Cardiac fibroblast (primary cell): ENCODE measurements at regions not wholly inside any gene's neighbourhood (a gene's known extent, or its start where the extent isn't known, plus 50 kb on each side); places are given as distances from the start of the nearest gene placed in this dataset.
A peak's percentile ranks its signal among the peaks of the same experiment; 100 is the strongest.

Source experiments
- DNase-seq, 2 donors: peaks; one replicate each; pipeline versions ENCODE4 v3.0.0 to v3.0.0-alpha.2; 2010; ENCODE audit warnings: low read depth in 2 of 2
- H3K4me3 ChIP-seq, 2 donors: replicated peaks in 1 of 2; 1 replicate in 1 of 2; 2 replicates in 1 of 2; pipeline ENCODE4 v1.5.1; 2011; ENCODE audit warnings: low read depth in 2 of 2, low read length in 2 of 2, mild to moderate bottlenecking in 2 of 2, moderate library complexity in 1 of 2
- TF ChIP-seq, protein P1 (sequence below): IDR thresholded peaks from one replicate; pipeline ENCODE4 v1.5.1; 2011; ENCODE audit warnings: low read depth, mild to moderate bottlenecking, low read length, inconsistent platforms

DNA sequence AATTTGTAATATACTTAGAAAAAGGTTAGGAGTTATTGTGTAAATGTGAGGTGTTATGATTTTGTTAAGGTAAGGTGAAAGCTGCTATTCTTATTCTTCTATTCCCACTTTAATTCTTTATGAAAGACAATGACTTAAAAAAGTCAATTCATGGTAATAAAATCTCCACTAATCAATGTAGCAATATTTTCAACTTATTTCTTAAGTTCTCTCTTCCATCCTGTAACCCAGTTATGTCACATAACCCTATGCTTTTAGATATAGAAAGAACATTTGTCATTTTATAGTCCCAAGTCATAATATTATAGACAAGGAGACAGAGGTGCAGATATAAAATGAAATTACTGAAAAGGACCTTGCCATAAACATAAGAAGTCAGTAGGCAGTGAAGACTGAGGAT, 157.9 kb upstream of the SLC7A11 start:
- no peak overlapping the region for H3K4me3 ChIP-seq
- TF ChIP-seq, protein P1, sequence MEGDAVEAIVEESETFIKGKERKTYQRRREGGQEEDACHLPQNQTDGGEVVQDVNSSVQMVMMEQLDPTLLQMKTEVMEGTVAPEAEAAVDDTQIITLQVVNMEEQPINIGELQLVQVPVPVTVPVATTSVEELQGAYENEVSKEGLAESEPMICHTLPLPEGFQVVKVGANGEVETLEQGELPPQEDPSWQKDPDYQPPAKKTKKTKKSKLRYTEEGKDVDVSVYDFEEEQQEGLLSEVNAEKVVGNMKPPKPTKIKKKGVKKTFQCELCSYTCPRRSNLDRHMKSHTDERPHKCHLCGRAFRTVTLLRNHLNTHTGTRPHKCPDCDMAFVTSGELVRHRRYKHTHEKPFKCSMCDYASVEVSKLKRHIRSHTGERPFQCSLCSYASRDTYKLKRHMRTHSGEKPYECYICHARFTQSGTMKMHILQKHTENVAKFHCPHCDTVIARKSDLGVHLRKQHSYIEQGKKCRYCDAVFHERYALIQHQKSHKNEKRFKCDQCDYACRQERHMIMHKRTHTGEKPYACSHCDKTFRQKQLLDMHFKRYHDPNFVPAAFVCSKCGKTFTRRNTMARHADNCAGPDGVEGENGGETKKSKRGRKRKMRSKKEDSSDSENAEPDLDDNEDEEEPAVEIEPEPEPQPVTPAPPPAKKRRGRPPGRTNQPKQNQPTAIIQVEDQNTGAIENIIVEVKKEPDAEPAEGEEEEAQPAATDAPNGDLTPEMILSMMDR: no peak
- DNase-seq: no peak

DNA sequence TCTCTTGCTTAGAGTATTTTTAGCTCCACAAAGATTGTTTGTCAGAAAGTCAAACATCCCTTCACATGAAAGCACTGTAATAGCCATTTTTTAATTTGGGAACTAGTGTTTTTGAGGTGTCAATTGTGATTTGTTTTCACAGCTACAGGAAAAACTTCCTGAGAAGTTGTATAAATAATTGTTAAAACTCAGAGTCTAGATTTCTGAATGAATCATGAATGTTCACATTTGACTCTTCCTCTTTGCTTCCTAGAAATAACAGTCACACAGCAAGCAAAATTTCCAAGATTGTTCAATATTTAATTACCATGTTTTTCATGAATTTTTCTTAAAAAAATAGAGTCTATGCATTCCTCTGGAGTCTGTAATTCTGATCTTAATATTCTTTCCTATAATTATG, 156.9 kb upstream of the SLC7A11 start:
- TF ChIP-seq, protein P1: no peak
- DNase-seq: peak in 1 of 2 donors; percentile 18
- no peak overlapping the region for H3K4me3 ChIP-seq

DNA sequence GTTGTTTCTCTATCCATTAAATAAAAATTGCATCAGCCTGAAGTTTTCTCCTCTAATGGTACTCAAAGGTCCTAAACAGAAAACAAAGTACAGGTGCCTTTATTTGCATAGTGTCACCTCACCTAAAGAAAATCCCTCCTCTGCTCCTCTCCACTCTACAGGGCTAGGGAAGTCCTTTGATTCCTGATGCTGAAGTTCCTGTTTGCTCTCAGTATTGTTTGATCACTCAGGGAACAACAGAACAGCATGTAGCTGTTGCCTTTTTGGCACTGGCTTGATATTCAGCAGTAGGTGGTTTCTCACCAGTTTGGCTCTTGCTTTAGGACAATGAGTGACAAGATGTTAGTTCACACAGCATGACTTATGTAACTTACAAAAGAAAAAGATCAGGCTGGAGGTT, 156.2 kb upstream of the SLC7A11 start:
- DNase-seq: peak; percentile 6 to 30
- TF ChIP-seq, protein P1: no peak
- H3K4me3 ChIP-seq: no peak overlapping the region

DNA sequence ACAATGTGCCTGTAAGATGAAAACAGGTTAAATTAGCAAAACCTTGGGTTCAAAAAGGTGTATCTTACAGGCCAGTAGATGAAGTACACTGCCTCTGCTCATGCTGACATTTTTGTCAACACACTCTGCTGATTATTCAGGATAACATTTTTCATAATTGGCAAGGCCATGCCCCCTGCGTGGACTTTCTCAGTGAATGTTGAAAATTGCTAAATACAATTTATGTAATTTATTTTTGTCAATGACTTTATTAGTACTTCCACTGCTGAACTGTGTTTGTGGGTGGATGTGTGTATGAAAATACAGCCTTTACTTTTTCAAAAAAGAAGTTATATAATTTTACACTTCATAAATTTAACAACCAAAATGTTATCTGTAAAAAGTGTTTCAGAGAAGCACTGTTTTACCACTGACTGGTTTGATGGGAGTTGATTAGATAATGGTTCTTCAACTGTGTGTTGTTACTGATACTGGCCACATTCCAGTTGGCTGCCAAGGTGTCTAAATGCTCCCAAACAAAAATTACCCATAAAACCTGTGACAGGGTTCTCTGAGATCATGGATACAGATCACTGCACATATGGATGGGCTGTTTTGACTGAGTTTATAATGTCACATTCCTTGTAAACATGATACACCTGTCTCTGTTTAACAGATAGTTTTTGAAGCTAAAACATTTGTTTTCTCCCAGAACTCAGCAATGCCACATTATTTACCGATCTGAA, 151.9 kb upstream of the SLC7A11 start:
- H3K4me3 ChIP-seq: no peak overlapping the region
- no peak for DNase-seq
- TF ChIP-seq, protein P1: no peak

DNA sequence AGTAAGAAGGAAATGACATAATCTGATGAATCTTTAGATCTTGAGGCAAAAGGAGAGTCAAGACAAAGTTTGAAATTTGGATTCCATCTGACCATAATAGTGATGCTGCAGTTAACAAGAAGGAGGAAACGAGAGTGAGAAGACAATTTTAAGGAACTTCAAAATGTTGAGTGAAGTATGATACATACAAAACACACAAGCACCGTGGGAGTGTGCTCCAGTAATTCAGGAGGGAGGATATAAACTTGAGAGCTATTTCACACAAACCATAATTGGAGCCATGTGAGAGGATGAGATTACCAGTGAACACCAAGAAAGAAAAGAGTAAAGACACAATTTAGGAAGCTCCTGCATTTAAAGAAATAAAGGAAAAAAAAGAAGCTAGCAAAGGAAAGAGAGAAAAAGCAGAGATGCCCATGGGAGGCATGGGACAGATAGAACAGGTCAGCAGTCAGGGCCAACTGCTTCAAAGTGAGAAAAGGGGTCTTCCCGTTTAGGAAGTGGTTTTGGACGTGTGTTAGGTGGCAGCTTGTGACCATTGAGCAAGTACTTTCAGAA, 150.7 kb upstream of the SLC7A11 start:
- TF ChIP-seq, protein P1: no peak
- H3K4me3 ChIP-seq: no peak overlapping the region
- DNase-seq: no peak

DNA sequence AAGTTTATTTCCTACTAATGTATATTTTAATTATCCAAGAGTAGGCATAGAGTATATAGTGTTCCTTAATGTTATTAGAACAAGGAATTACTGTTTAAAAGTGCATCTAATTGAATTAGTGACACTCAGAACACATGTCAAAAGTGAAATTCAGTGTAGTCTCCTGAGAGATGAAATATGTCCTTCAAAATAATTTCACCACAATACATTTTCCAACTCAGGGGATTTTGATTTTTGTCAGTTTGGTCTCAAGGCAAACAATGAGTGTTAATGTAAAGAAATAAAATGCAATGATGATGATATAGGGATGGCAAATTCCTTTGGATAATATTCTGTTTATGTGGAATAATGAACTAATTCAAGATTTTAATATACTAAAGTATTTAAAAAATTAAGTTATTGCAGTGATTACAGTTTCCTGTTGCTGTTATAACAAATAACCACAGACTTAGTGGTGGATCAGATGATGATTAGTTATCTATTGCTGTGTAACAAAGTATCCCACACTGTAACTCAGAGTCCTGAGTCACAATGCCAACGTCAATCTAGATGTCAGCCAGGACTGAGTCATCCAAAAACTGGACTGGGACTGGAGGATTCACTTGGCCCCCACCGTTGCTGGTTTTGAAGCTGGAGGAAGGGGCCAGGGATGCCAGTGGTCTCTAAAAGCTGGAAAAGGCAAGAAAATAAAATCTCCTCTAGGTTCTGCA, 148.0 kb upstream of the SLC7A11 start:
- DNase-seq: peak; percentile 17 to 51
- H3K4me3 ChIP-seq: no peak overlapping the region
- TF ChIP-seq, protein P1: no peak
